WTC11 (cell line): ENCODE measurements at regions not wholly inside any gene's neighbourhood (a gene's known extent, or its start where the extent isn't known, plus 50 kb on each side); places are given as distances from the start of the nearest gene placed in this dataset.

Experiments
- AFF4 ChIP-seq: sonication (generic); formaldehyde crosslinking; IDR thresholded peaks from 2 replicates; pipeline ENCODE4 v1.8.1; 2023; ENCODE audit warnings: mild to moderate bottlenecking, missing genetic modification reagents, borderline replicate concordance
- CBFB ChIP-seq: sonication (generic); formaldehyde crosslinking; IDR thresholded peaks from 2 replicates; pipeline ENCODE4 v1.8.1; 2022; ENCODE audit warnings: mild to moderate bottlenecking, low read depth, missing genetic modification reagents
- CREB1 ChIP-seq: sonication (generic); formaldehyde crosslinking; IDR thresholded peaks from 2 replicates; pipeline ENCODE4 v1.8.0; 2023; ENCODE audit warnings: mild to moderate bottlenecking, missing genetic modification reagents
- EMX1 ChIP-seq: fragments of 250-450 bp; sonication (Bioruptor Pico); IDR thresholded peaks from 2 replicates; pipeline ENCODE4 v1.8.0; 2021; ENCODE audit warnings: mild to moderate bottlenecking
- FOXK1 ChIP-seq: sonication (generic); formaldehyde crosslinking; IDR thresholded peaks from 2 replicates; pipeline ENCODE4 v1.8.0; 2022; ENCODE audit warnings: mild to moderate bottlenecking, moderate library complexity, missing genetic modification reagents
- NR1H2 ChIP-seq: sonication (generic); formaldehyde crosslinking; IDR thresholded peaks from 2 replicates; pipeline ENCODE4 v1.9.0; 2021; ENCODE audit warnings: mild to moderate bottlenecking, moderate library complexity, missing genetic modification reagents
- STAT6 ChIP-seq: sonication (generic); formaldehyde crosslinking; conservative IDR thresholded peaks from 2 replicates; pipeline ENCODE4 v1.8.1; 2023; ENCODE audit warnings: mild to moderate bottlenecking, low read depth, missing genetic modification reagents, moderate library complexity
- TF ChIP-seq, protein P1 (sequence below): sonication (generic); formaldehyde crosslinking; IDR thresholded peaks from 2 replicates; pipeline ENCODE4 v1.8.1; 2022; ENCODE audit warnings: mild to moderate bottlenecking, missing genetic modification reagents, moderate library complexity, borderline replicate concordance
- TF ChIP-seq, protein P2 (sequence below): fragments of 200-600 bp; IDR thresholded peaks from 2 replicates; pipeline ENCODE4 v1.8.0; 2022; ENCODE audit warnings: antibody characterized with exemption
- TF ChIP-seq, protein P3 (sequence below): sonication (generic); formaldehyde crosslinking; IDR thresholded peaks from 2 replicates; pipeline ENCODE4 v1.8.0; 2022; ENCODE audit warnings: mild to moderate bottlenecking, missing genetic modification reagents
- TF ChIP-seq, protein P4 (sequence below): sonication (generic); formaldehyde crosslinking; IDR thresholded peaks from 2 replicates; pipeline ENCODE4 v1.8.1; 2023; ENCODE audit warnings: mild to moderate bottlenecking, missing genetic modification reagents, moderate library complexity
- TF ChIP-seq, protein P5 (sequence below): sonication (generic); formaldehyde crosslinking; IDR thresholded peaks from 2 replicates; pipeline ENCODE4 v1.8.0; 2023; ENCODE audit warnings: missing genetic modification reagents, mild to moderate bottlenecking, borderline replicate concordance
- TF ChIP-seq, protein P6 (sequence below): fragments of 250-450 bp; sonication (Bioruptor Pico); IDR thresholded peaks from 2 replicates; pipeline ENCODE4 v1.9.0; 2021; ENCODE audit warnings: mild to moderate bottlenecking

- no peak for TF ChIP-seq STAT6 (CRISPR knock-in tag)
- TF ChIP-seq AFF4 (CRISPR knock-in tag), result no peak
- TF ChIP-seq CREB1 (CRISPR knock-in tag), result no peak
- TF ChIP-seq, protein P1, sequence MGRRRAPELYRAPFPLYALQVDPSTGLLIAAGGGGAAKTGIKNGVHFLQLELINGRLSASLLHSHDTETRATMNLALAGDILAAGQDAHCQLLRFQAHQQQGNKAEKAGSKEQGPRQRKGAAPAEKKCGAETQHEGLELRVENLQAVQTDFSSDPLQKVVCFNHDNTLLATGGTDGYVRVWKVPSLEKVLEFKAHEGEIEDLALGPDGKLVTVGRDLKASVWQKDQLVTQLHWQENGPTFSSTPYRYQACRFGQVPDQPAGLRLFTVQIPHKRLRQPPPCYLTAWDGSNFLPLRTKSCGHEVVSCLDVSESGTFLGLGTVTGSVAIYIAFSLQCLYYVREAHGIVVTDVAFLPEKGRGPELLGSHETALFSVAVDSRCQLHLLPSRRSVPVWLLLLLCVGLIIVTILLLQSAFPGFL (CRISPR knock-in tag), result no peak
- TF ChIP-seq, protein P2, sequence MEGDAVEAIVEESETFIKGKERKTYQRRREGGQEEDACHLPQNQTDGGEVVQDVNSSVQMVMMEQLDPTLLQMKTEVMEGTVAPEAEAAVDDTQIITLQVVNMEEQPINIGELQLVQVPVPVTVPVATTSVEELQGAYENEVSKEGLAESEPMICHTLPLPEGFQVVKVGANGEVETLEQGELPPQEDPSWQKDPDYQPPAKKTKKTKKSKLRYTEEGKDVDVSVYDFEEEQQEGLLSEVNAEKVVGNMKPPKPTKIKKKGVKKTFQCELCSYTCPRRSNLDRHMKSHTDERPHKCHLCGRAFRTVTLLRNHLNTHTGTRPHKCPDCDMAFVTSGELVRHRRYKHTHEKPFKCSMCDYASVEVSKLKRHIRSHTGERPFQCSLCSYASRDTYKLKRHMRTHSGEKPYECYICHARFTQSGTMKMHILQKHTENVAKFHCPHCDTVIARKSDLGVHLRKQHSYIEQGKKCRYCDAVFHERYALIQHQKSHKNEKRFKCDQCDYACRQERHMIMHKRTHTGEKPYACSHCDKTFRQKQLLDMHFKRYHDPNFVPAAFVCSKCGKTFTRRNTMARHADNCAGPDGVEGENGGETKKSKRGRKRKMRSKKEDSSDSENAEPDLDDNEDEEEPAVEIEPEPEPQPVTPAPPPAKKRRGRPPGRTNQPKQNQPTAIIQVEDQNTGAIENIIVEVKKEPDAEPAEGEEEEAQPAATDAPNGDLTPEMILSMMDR, result no peak
- TF ChIP-seq EMX1 (CRISPR knock-in tag), result no peak
- TF ChIP-seq NR1H2, result no peak
- TF ChIP-seq, protein P3, sequence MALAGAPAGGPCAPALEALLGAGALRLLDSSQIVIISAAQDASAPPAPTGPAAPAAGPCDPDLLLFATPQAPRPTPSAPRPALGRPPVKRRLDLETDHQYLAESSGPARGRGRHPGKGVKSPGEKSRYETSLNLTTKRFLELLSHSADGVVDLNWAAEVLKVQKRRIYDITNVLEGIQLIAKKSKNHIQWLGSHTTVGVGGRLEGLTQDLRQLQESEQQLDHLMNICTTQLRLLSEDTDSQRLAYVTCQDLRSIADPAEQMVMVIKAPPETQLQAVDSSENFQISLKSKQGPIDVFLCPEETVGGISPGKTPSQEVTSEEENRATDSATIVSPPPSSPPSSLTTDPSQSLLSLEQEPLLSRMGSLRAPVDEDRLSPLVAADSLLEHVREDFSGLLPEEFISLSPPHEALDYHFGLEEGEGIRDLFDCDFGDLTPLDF, result no peak
- TF ChIP-seq, protein P4, sequence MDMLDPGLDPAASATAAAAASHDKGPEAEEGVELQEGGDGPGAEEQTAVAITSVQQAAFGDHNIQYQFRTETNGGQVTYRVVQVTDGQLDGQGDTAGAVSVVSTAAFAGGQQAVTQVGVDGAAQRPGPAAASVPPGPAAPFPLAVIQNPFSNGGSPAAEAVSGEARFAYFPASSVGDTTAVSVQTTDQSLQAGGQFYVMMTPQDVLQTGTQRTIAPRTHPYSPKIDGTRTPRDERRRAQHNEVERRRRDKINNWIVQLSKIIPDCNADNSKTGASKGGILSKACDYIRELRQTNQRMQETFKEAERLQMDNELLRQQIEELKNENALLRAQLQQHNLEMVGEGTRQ (CRISPR knock-in tag), result no peak
- TF ChIP-seq CBFB, result no peak
- TF ChIP-seq, protein P5, sequence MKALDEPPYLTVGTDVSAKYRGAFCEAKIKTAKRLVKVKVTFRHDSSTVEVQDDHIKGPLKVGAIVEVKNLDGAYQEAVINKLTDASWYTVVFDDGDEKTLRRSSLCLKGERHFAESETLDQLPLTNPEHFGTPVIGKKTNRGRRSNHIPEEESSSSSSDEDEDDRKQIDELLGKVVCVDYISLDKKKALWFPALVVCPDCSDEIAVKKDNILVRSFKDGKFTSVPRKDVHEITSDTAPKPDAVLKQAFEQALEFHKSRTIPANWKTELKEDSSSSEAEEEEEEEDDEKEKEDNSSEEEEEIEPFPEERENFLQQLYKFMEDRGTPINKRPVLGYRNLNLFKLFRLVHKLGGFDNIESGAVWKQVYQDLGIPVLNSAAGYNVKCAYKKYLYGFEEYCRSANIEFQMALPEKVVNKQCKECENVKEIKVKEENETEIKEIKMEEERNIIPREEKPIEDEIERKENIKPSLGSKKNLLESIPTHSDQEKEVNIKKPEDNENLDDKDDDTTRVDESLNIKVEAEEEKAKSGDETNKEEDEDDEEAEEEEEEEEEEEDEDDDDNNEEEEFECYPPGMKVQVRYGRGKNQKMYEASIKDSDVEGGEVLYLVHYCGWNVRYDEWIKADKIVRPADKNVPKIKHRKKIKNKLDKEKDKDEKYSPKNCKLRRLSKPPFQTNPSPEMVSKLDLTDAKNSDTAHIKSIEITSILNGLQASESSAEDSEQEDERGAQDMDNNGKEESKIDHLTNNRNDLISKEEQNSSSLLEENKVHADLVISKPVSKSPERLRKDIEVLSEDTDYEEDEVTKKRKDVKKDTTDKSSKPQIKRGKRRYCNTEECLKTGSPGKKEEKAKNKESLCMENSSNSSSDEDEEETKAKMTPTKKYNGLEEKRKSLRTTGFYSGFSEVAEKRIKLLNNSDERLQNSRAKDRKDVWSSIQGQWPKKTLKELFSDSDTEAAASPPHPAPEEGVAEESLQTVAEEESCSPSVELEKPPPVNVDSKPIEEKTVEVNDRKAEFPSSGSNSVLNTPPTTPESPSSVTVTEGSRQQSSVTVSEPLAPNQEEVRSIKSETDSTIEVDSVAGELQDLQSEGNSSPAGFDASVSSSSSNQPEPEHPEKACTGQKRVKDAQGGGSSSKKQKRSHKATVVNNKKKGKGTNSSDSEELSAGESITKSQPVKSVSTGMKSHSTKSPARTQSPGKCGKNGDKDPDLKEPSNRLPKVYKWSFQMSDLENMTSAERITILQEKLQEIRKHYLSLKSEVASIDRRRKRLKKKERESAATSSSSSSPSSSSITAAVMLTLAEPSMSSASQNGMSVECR (CRISPR knock-in tag), result no peak
- TF ChIP-seq FOXK1 (CRISPR knock-in tag), result no peak
- TF ChIP-seq, protein P6, sequence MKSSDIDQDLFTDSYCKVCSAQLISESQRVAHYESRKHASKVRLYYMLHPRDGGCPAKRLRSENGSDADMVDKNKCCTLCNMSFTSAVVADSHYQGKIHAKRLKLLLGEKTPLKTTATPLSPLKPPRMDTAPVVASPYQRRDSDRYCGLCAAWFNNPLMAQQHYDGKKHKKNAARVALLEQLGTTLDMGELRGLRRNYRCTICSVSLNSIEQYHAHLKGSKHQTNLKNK (CRISPR knock-in tag), result no peak
Observed at GRCh38 chr20:57007171-57007540, 259.3 kb downstream of the BMP7 start.
